Smooth muscle cell (in vitro differentiated cells): ENCODE measurements at regions not wholly inside any gene's neighbourhood (a gene's known extent, or its start where the extent isn't known, plus 50 kb on each side); places are given as distances from the start of the nearest gene placed in this dataset.

ENCODE experiments used
- DNase-seq: peaks from one replicate; lab custom pipeline; 2025; ENCODE audit not compliant: unreplicated experiment; lab: John Stamatoyannopoulos, UW
- H2AFZ ChIP-seq: fragments of 200-600 bp; sonication (generic); 2 replicates; pipeline ENCODE4 v1.6.0; 2016; ENCODE audit warnings: antibody characterized with exemption, low read depth, mild to moderate bottlenecking
- H3F3A ChIP-seq: fragments of 200-600 bp; sonication (generic); 2 replicates; pipeline ENCODE4 v1.6.0; 2017; ENCODE audit warnings: antibody characterized with exemption, low read depth
- H3K27ac ChIP-seq: fragments of 200-600 bp; sonication (generic); 2 replicates; pipeline ENCODE4 v1.5.1; 2016; ENCODE audit warnings: low read depth, mild to moderate bottlenecking
- H3K27me3 ChIP-seq: fragments of 200-600 bp; sonication (generic); 2 replicates; pipeline ENCODE4 v1.6.1; 2016; ENCODE audit warnings: low read depth, mild to moderate bottlenecking
- H3K36me3 ChIP-seq: fragments of 200-600 bp; sonication (generic); 2 replicates; pipeline ENCODE4 v1.5.1; 2016; ENCODE audit warnings: low read depth
- H3K4me1 ChIP-seq: fragments of 200-600 bp; sonication (generic); 2 replicates; pipeline ENCODE4 v1.5.1; 2016; ENCODE audit warnings: low read depth
- H3K4me2 ChIP-seq: fragments of 200-600 bp; sonication (generic); 2 replicates; pipeline ENCODE4 v1.6.0; 2016; ENCODE audit warnings: mild to moderate bottlenecking
- H3K4me3 ChIP-seq: fragments of 200-600 bp; sonication (generic); 2 replicates; pipeline ENCODE4 v1.5.1; 2016; ENCODE audit warnings: mild to moderate bottlenecking
- H3K79me2 ChIP-seq: fragments of 200-600 bp; sonication (generic); 2 replicates; pipeline ENCODE4 v1.6.0; 2016; ENCODE audit warnings: low read depth, mild to moderate bottlenecking
- H3K9ac ChIP-seq: fragments of 200-600 bp; sonication (generic); 2 replicates; pipeline ENCODE4 v1.6.0; 2016; ENCODE audit warnings: low read depth
- H3K9me3 ChIP-seq: fragments of 200-600 bp; sonication (generic); replicated peaks from 2 replicates; pipeline ENCODE4 v1.5.1; 2016; ENCODE audit warnings: low read depth
- H4K20me1 ChIP-seq: fragments of 200-600 bp; sonication (generic); 2 replicates; pipeline ENCODE4 v1.6.0; 2016; ENCODE audit warnings: low read depth
- WGBS: methylation state at CpG from one replicate; pipeline ENCODE4 v1.1.7; 2016; ENCODE audit warnings: low lambda C conversion rate; 5-methylcytosine and 5-hydroxymethylcytosine counted together
- TF ChIP-seq, protein P1 (sequence below): fragments of 200-600 bp; sonication (generic); IDR thresholded peaks from 2 replicates; pipeline ENCODE4 v1.5.1; 2017; ENCODE audit warnings: borderline replicate concordance, mild to moderate bottlenecking, antibody characterized with exemption; ENCODE audit not compliant: insufficient read depth, poor library complexity, severe bottlenecking

DNA sequence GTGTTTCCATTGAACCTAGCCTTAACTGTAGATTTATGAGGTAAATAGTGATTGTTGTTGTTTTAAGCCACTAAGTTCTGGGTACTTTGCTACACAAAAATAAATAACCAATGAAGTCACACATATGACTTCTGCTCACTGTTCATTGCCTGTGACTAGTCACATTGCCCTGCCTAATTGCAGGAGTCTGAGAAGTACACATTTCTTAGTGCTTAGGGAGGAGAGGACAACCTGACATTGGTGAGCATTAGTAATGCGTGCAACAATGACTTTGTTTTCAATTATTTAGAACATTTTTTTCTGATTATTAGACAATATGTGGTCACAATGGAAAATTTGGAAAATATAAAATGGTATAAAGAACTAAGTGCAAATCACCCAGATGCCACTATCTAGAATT, 133.2 kb upstream of the DAZL start:
- TF ChIP-seq, protein P1, sequence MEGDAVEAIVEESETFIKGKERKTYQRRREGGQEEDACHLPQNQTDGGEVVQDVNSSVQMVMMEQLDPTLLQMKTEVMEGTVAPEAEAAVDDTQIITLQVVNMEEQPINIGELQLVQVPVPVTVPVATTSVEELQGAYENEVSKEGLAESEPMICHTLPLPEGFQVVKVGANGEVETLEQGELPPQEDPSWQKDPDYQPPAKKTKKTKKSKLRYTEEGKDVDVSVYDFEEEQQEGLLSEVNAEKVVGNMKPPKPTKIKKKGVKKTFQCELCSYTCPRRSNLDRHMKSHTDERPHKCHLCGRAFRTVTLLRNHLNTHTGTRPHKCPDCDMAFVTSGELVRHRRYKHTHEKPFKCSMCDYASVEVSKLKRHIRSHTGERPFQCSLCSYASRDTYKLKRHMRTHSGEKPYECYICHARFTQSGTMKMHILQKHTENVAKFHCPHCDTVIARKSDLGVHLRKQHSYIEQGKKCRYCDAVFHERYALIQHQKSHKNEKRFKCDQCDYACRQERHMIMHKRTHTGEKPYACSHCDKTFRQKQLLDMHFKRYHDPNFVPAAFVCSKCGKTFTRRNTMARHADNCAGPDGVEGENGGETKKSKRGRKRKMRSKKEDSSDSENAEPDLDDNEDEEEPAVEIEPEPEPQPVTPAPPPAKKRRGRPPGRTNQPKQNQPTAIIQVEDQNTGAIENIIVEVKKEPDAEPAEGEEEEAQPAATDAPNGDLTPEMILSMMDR: no peak
- Histone ChIP-seq H3K36me3 (no peaks in the 10 kb centered on the region), H3K9me3 (no peaks in the 10 kb centered on the region), H3K27ac (no peak overlapping the region), H4K20me1 (no peaks in the 10 kb centered on the region), H2AFZ (no peak overlapping the region), H3K27me3 (no peaks in the 10 kb centered on the region), H3F3A (no peaks in the 10 kb centered on the region), H3K79me2 (no peaks in the 10 kb centered on the region), H3K4me3 (no peak overlapping the region), H3K4me1 (no peaks in the 10 kb centered on the region), H3K4me2 (no peak overlapping the region), H3K9ac (no peak overlapping the region)
- no peak for DNase-seq
- 100% methylated on average over 1 of the region's 1 CpG for WGBS

DNA sequence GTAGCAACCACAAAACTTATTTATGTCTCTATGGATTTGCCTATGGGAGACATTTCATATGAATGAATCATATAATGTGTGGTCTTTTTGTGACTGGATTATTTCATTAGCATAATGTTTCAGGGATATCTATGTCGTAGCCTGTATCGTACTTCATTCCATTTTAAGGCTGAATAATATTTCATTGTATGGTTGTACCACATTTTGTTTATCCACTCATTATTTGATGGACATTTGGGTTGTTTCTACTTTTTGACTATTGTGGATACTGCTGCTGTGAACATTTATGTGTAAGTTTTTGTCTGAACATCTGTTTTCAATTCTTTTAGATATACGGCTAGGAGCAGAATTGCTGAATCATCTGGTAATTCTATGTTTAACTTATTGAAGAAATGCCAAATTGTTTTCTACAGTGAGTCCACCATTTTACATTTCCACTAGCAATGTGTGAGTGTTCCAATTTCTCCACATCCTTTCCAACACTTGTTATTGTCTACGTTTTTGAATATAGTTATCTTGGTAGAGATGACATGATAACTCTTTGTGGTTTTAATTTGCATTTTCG, 134.4 kb upstream of the DAZL start:
- H3K9ac ChIP-seq: no peak overlapping the region
- 62% methylated on average over 5 of the region's 5 CpGs for WGBS

DNA sequence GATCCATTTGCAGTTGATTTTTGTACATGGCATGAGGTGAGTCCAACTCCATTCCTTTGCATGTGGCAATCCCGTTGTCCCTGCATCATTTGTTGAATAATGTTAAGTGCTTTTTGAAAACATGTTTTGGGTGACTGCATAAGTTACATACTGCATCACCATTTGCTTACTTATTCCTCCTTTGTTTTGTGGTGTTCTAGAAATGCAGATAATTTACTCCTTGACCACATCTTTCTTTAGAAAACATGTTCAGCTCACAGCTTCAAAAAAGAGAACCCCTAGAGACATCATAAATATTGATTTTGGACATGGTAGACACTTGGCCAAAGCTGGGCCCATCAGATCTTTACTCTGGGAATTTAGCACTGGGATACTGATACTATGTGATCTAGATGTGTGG, 135.3 kb upstream of the DAZL start:
- Histone ChIP-seq H3K27ac (peak overlapping the region; percentile 69), H3K79me2 (no peaks in the 10 kb centered on the region), H2AFZ (no peak overlapping the region), H3K4me2 (no peak overlapping the region), H3K4me3 (no peak overlapping the region), H3F3A (no peaks in the 10 kb centered on the region), H3K9me3 (no peaks in the 10 kb centered on the region), H3K4me1 (no peaks in the 10 kb centered on the region), H3K27me3 (no peaks in the 10 kb centered on the region), H3K36me3 (no peaks in the 10 kb centered on the region), H4K20me1 (no peaks in the 10 kb centered on the region), H3K9ac (no peak overlapping the region)
- no peak for DNase-seq
- 94% methylated on average over 1 of the region's 1 CpG for WGBS
- TF ChIP-seq, protein P1: no peak

More for the DNA sequence above, 134.4 kb upstream of the DAZL start:
- H3K4me2 ChIP-seq: no peak overlapping the region
- no peaks in the 10 kb centered on the region for H3K4me1 ChIP-seq
- H4K20me1 ChIP-seq: no peaks in the 10 kb centered on the region
- H3K36me3 ChIP-seq: no peaks in the 10 kb centered on the region
- no peaks in the 10 kb centered on the region for H3K27me3 ChIP-seq
- H3K4me3 ChIP-seq: no peak overlapping the region
- no peak for DNase-seq
- H3K79me2 ChIP-seq: no peaks in the 10 kb centered on the region
- no peaks in the 10 kb centered on the region for H3F3A ChIP-seq
- no peak overlapping the region for H2AFZ ChIP-seq
- TF ChIP-seq, protein P1: no peak
- H3K27ac ChIP-seq: peak overlapping the region; percentile 14
- H3K9me3 ChIP-seq: no peaks in the 10 kb centered on the region

DNA sequence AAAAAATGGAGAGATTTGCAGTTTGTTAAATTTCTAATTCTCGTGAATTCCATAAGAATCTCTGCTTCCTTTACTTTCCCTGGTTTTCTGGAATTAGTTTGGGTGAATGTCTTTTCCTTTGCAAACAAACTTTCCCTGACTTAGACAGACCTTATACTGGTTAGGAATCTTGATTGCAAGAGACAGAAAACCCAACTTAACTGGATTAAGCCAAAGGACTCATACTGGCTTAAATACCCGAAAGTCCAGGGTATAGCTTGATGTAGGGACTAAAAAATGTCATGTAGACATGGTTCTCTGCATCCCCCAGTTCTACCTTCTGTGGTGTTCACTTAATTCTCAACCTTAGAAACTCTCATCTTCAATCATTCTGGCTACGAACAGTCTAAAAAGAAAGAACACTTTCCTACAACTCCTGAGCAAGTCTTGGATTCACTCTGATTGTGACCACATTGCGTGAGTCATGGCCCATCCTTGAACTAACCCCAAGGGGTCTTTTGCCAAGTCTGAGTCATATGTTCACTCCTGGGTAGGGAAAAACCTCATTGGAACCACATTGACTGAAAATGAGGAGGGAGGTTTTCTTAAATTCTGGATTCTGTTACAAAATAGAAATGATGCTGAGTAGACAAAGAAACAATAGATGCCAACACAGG, 136.0 kb upstream of the DAZL start:
- Histone ChIP-seq H3K4me1 (no peaks in the 10 kb centered on the region), H3K27ac (peak overlapping the region; percentile 69), H3F3A (no peaks in the 10 kb centered on the region), H3K4me3 (no peak overlapping the region), H2AFZ (no peak overlapping the region), H3K27me3 (no peaks in the 10 kb centered on the region), H3K4me2 (no peak overlapping the region), H4K20me1 (no peaks in the 10 kb centered on the region), H3K9me3 (no peaks in the 10 kb centered on the region), H3K79me2 (no peaks in the 10 kb centered on the region), H3K9ac (no peak overlapping the region), H3K36me3 (no peaks in the 10 kb centered on the region)
- WGBS: 86% methylated on average over 4 of the region's 4 CpGs
- TF ChIP-seq, protein P1: no peak
- DNase-seq: no peak
